Cardiac fibroblast (primary cell): ENCODE measurements at regions not wholly inside any gene's neighbourhood (a gene's known extent, or its start where the extent isn't known, plus 50 kb on each side); places are given as distances from the start of the nearest gene placed in this dataset.

ENCODE experiments used
- DNase-seq, 2 donors: peaks; one replicate each; pipeline versions ENCODE4 v3.0.0 to v3.0.0-alpha.2; 2010; ENCODE audit warnings: low read depth in 2 of 2
- H3K4me3 ChIP-seq, 2 donors: replicated peaks in 1 of 2; 1 replicate in 1 of 2; 2 replicates in 1 of 2; pipeline ENCODE4 v1.5.1; 2011; ENCODE audit warnings: low read depth in 2 of 2, low read length in 2 of 2, mild to moderate bottlenecking in 2 of 2, moderate library complexity in 1 of 2
- TF ChIP-seq, protein P1 (sequence below): IDR thresholded peaks from one replicate; pipeline ENCODE4 v1.5.1; 2011; ENCODE audit warnings: low read depth, mild to moderate bottlenecking, low read length, inconsistent platforms

DNA sequence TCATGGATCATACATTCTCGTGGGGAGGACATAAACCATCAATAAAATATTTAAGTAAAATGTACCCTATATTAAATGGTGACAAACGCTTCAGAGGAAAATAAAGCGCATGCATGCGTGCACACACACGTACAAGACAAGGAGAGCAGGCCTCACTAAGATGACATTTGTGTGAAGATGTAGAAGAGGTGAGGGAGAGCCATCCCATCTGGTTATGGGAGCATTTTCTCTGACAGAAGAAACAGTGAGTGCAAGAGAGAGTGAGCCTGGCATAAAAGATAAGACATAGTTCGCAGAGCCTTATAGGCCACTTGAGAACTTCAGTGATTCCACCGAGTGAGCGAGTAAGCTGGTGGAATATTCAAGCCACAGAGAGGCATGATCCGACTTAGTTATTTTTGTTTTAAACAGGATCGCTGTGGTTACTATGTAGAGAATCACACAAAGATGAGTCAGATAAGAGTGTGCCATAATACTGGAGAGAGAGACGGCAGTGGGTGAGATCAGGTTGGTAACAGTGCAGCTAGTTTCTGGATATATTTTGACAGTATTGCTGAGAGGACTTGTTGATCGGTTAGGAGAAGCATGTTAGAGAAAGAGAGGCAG lies 624.2 kb downstream of the PLPP3 start:
- H3K4me3 ChIP-seq, result no peak overlapping the region
- TF ChIP-seq, protein P1, sequence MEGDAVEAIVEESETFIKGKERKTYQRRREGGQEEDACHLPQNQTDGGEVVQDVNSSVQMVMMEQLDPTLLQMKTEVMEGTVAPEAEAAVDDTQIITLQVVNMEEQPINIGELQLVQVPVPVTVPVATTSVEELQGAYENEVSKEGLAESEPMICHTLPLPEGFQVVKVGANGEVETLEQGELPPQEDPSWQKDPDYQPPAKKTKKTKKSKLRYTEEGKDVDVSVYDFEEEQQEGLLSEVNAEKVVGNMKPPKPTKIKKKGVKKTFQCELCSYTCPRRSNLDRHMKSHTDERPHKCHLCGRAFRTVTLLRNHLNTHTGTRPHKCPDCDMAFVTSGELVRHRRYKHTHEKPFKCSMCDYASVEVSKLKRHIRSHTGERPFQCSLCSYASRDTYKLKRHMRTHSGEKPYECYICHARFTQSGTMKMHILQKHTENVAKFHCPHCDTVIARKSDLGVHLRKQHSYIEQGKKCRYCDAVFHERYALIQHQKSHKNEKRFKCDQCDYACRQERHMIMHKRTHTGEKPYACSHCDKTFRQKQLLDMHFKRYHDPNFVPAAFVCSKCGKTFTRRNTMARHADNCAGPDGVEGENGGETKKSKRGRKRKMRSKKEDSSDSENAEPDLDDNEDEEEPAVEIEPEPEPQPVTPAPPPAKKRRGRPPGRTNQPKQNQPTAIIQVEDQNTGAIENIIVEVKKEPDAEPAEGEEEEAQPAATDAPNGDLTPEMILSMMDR, result no peak
- peak in 1 of 2 donors; percentile 56 for DNase-seq

DNA sequence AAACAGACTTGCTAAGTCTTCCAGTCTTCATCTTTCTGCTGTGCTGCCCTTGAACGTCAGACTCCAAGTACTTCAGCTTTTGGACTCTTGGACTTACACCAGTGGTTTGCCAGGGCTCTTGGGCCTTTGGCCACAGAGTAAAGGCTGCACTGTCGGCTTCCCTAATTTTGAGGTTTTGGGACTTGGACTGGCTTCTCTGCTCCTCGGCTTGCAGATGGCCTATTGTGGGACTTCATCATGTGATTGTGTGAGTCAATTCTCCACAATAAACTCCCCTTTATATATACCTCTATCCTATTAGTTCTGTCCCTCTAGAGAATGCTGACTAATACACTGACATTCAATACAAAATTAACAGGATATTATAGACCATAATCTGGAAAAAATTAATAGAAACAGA lies 628.1 kb downstream of the PLPP3 start:
- H3K4me3 ChIP-seq, result no peak overlapping the region
- TF ChIP-seq, protein P1, result no peak
- peak in 1 of 2 donors; percentile 36 for DNase-seq

DNA sequence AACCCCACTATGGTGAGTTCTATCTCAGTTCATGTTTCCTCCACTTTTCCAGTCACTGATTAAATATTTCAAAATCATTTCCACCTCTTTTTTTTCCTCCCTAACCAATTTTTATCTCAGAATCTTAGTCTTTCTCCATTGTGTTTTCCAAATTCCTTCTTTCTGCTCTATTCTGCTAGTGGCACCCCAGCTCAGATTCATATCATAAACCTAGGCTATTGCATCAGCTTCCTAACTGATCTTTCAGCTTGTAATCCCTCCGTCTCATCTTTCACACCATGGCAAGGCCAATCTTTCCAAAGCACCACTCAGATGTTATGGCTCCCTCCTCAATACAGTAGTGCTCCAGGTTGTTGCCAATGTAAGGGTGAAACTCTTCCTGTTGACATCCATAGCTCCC lies 631.9 kb downstream of the PLPP3 start:
- no peak for DNase-seq
- TF ChIP-seq, protein P1, result no peak
- no peak overlapping the region for H3K4me3 ChIP-seq

DNA sequence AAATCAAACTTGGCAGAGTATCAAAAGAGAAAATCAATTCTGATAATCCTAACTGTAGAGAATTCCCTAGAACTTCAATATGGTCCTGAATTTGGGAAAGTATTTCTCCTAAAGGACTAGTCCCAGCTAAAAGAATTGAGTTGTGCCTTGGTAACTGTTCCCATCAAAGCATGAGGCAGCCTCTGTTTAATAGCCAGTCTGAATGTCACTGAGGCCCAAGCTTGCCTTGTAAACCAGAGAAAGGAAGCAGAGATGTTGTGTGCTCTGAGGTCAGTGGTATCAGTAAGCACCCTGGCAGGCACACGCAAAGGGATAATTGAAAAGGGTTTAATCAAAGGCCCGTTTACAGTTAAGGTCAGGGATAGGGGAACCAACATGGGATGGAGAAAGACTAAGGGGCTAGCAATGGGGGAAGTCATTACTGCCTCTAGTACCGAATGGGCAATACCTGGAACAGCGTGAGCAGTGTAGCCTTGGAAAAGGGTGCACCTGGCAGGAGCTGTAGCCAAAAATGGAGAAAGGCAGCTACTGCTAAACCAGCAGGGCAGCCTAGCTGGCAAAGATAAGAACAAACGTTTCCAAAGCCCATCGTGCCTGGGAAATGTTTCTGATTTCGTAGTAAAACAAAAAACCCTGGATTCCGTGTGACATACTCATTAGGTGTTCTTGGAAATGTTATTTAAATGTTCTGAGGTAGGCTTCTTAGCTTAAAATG lies 635.5 kb downstream of the PLPP3 start:
- TF ChIP-seq, protein P1, result no peak
- DNase-seq, result no peak
- no peak overlapping the region for H3K4me3 ChIP-seq

DNA sequence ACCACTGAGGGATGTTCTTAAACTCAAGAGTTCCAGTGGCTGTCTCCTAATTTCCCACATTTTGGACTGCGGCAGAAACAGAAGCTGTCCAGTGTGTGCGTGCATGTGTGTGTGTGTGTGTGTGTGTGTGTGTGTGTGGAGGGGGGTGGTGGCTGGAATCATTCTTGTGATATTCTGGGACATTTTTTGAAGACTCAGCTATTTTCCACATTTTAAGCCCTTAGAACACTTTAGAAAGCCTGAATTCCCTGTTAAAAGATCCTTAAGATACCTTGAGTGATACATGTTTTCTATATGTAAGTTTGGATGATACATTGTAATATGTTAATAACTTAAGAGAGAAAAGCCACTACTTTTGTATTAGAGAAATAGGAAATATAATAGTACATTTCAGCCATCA lies 636.4 kb downstream of the PLPP3 start:
- DNase-seq, result no peak
- TF ChIP-seq, protein P1, result no peak
- H3K4me3 ChIP-seq, result no peak overlapping the region

DNA sequence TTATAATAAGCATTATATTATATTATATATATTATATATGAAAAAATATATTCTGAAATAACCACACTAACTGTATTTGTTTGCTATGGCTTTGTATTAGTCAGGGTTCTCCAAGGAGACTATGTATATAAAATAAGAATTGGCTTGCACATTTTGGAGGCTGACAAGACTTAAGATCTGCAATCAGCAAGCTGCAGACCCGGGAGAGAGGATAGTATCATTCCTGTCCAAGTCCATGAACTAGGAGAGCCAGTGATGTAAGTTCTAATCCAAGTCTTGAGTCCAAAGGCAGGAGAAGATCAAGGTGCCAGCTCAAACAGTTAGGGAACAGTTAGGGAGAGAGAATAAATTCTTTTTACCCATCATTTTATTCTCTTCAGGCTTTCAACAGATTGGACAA lies 639.5 kb downstream of the PLPP3 start:
- TF ChIP-seq, protein P1, result no peak
- DNase-seq, result no peak
- H3K4me3 ChIP-seq, result no peak overlapping the region
